Astrocyte (in vitro differentiated cells and primary cell): ENCODE measurements at regions not wholly inside any gene's neighbourhood (a gene's known extent, or its start where the extent isn't known, plus 50 kb on each side); places are given as distances from the start of the nearest gene placed in this dataset.

Source experiments
- DNase-seq: peaks from one replicate; pipeline ENCODE4 v3.0.0-alpha.2; 2010; ENCODE audit warnings: low read depth
- FAIRE-seq: peaks from 2 replicates; lab custom pipeline; 2011; peaks lifted over from hg19 to GRCh38; lab: Jason Lieb, UNC
- H2AFZ ChIP-seq: 2 replicates; pipeline ENCODE4 v1.6.0; 2012; ENCODE audit warnings: low read depth, low read length, inconsistent platforms
- H3K27ac ChIP-seq: 2 replicates; pipeline ENCODE4 v1.5.1; 2011; ENCODE audit warnings: low read depth, low read length, inconsistent platforms
- H3K27me3 ChIP-seq: 2 replicates; pipeline ENCODE4 v1.6.0; 2011; ENCODE audit warnings: low read length, inconsistent platforms; ENCODE audit not compliant: insufficient read depth
- H3K36me3 ChIP-seq: 2 replicates; pipeline ENCODE4 v1.5.1; 2011; ENCODE audit warnings: low read length, inconsistent platforms; ENCODE audit not compliant: insufficient read depth
- H3K4me1 ChIP-seq: 2 replicates; pipeline ENCODE4 v1.5.1; 2011; ENCODE audit warnings: low read length, inconsistent platforms; ENCODE audit not compliant: insufficient read depth
- H3K4me2 ChIP-seq: 2 replicates; pipeline ENCODE4 v1.6.0; 2012; ENCODE audit warnings: low read length, inconsistent platforms
- H3K4me3 ChIP-seq: 2 replicates; pipeline ENCODE4 v1.5.1; 2011; ENCODE audit warnings: low read depth, mild to moderate bottlenecking, low read length, inconsistent platforms; ENCODE audit not compliant: insufficient read depth
- H3K79me2 ChIP-seq: 2 replicates; pipeline ENCODE4 v1.6.0; 2012; ENCODE audit warnings: mild to moderate bottlenecking, low read length, inconsistent platforms; ENCODE audit not compliant: insufficient read depth
- H3K9ac ChIP-seq: 2 replicates; pipeline ENCODE4 v1.6.0; 2012; ENCODE audit warnings: mild to moderate bottlenecking, low read length, inconsistent platforms
- H3K9me3 ChIP-seq: 2 replicates; pipeline ENCODE4 v1.5.1; 2012; ENCODE audit warnings: low read depth, mild to moderate bottlenecking, low read length, inconsistent platforms; ENCODE audit not compliant: insufficient read depth
- H4K20me1 ChIP-seq: 2 replicates; pipeline ENCODE4 v1.6.0; 2012; ENCODE audit warnings: low read length, inconsistent platforms; ENCODE audit not compliant: insufficient read depth
- H3K27ac Mint-ChIP-seq: one replicate; pipeline ENCODE4 v1.8.0; 2021; ENCODE audit warnings: mild to moderate bottlenecking, mixed read lengths; ENCODE audit not compliant: unreplicated experiment
- H3K27me3 Mint-ChIP-seq: one replicate; pipeline ENCODE4 v1.8.0; 2021; ENCODE audit warnings: low read depth, mixed read lengths; ENCODE audit not compliant: unreplicated experiment
- H3K36me3 Mint-ChIP-seq: one replicate; pipeline ENCODE4 v1.8.0; 2021; ENCODE audit warnings: low read depth, mixed read lengths; ENCODE audit not compliant: unreplicated experiment
- H3K4me1 Mint-ChIP-seq: one replicate; pipeline ENCODE4 v1.8.0; 2021; ENCODE audit warnings: low read depth, mixed read lengths; ENCODE audit not compliant: unreplicated experiment
- H3K4me3 Mint-ChIP-seq: one replicate; pipeline ENCODE4 v1.8.0; 2021; ENCODE audit warnings: mild to moderate bottlenecking, moderate library complexity, mixed read lengths; ENCODE audit not compliant: unreplicated experiment
- H3K9me3 Mint-ChIP-seq: one replicate; pipeline ENCODE4 v1.8.0; 2021; ENCODE audit warnings: mild to moderate bottlenecking, mixed read lengths; ENCODE audit not compliant: unreplicated experiment
- CTCF ChIP-seq: IDR thresholded peaks from 2 replicates; pipeline ENCODE4 v1.5.1; 2011; ENCODE audit warnings: low read depth, mild to moderate bottlenecking, inconsistent platforms, low read length, moderate library complexity; ENCODE audit not compliant: insufficient read depth
- EZH2 ChIP-seq: IDR thresholded peaks from 2 replicates; pipeline ENCODE4 v1.6.1; 2012; ENCODE audit warnings: mild to moderate bottlenecking, low read length, inconsistent platforms; ENCODE audit not compliant: insufficient read depth

- DNase-seq, result no peak
- Mint-ChIP-seq H3K27me3 (peaks cover 68% of the 10 kb centered on the region), H3K4me1 (no peaks in the 10 kb centered on the region), H3K4me3 (no peak overlapping the region), H3K9me3 (peaks cover 10% of the 10 kb centered on the region), H3K36me3 (peaks cover 1% of the 10 kb centered on the region), H3K27ac (no peak overlapping the region)
- Histone ChIP-seq H3K4me2 (no peak overlapping the region), H2AFZ (no peak overlapping the region), H3K9ac (no peak overlapping the region), H3K4me1 (no peaks in the 10 kb centered on the region), H3K79me2 (no peaks in the 10 kb centered on the region), H3K27ac (no peak overlapping the region), H3K9me3 (no peaks in the 10 kb centered on the region), H3K36me3 (no peaks in the 10 kb centered on the region), H3K27me3 (peaks cover 34% of the 10 kb centered on the region), H4K20me1 (no peaks in the 10 kb centered on the region), H3K4me3 (no peak overlapping the region)
- FAIRE-seq, result no peak
- TF ChIP-seq EZH2 (no peak), CTCF (no peak)
Observed at GRCh38 chr17:77905766-77906165, 52.7 kb upstream of the TNRC6C start.

- Histone ChIP-seq H2AFZ (no peak overlapping the region), H3K36me3 (no peaks in the 10 kb centered on the region), H3K27me3 (peaks cover 32% of the 10 kb centered on the region), H3K79me2 (no peaks in the 10 kb centered on the region), H4K20me1 (no peaks in the 10 kb centered on the region), H3K4me2 (no peak overlapping the region), H3K9ac (no peak overlapping the region), H3K4me1 (no peaks in the 10 kb centered on the region), H3K27ac (no peak overlapping the region), H3K9me3 (no peaks in the 10 kb centered on the region), H3K4me3 (no peak overlapping the region)
- FAIRE-seq (no peak), DNase-seq (no peak)
- Mint-ChIP-seq H3K9me3 (peaks cover 15% of the 10 kb centered on the region), H3K4me3 (no peak overlapping the region), H3K36me3 (peaks cover 1% of the 10 kb centered on the region), H3K27ac (no peak overlapping the region), H3K27me3 (peaks cover 61% of the 10 kb centered on the region), H3K4me1 (no peaks in the 10 kb centered on the region)
- no peak for TF ChIP-seq EZH2
- TF ChIP-seq CTCF, result no peak
Observed at GRCh38 chr17:77906377-77906871, 52.1 kb upstream of the TNRC6C start.
